NOMO-1 treated with dmso at 0.1 percent for 144 hours (cell line): ENCODE measurements at regions not wholly inside any gene's neighbourhood (a gene's known extent, or its start where the extent isn't known, plus 50 kb on each side); places are given as distances from the start of the nearest gene placed in this dataset.

Experiments
- DNase-seq: peaks from one replicate; lab custom pipeline; 2025; ENCODE audit not compliant: unreplicated experiment; lab: John Stamatoyannopoulos, UW

DNA sequence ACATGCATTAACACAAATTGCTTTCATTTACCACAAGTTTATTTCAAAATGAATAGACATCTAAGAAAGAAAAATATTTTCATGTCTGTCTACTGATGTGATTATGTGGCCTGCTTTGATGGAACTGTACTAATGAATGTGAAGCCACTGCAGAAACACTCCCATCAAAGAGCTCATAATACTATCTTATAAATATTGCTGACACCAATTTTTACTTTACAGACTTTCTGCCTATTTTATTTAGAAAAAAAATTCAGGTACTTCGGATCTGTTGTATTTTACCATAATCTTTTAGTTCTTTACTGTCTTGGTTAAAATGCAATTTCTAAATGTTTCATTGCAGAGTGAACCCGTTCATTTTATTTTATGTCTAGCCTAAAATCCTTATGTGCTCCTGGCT is 281.9 kb downstream of the ICE1 start:
- DNase-seq: no peak

DNA sequence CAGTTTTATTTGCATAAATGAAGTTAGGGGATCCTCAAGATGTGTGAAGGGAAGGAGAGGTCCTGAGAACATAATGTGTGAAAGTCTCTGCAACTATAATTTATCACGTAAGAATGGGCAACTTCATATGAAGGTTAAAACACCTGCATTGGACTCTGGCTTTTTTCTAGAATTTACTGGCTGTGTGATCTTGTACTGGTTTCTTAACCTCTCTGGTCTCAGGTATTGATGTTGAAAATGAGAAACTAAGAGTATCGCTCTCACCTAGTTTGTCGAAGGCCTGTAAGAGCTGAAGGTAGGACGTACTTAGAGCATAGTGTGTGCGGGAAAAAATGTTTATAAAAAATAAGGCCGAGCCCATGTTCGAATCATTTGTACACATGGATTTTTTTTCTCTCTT is 280.5 kb downstream of the ICE1 start:
- DNase-seq: no peak

DNA sequence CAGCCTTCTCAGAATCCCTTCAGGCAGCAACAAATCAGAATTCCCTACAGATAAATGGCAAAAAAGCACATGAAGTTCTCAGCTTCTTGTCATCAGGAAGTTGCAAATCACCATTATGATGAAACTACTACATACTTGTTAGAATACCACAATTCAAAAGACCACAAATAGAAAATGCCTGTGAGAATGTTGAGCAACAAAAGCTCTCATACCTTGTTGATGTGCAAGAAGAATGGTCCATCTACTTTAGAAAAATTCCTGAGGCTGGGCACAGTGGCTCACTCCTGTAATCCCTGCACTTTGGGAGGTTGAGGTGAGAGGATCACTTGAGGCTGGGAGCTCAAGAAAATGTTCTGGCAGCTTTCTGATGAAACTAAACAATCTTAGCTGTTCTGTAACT is 278.1 kb downstream of the ICE1 start:
- no peak for DNase-seq

DNA sequence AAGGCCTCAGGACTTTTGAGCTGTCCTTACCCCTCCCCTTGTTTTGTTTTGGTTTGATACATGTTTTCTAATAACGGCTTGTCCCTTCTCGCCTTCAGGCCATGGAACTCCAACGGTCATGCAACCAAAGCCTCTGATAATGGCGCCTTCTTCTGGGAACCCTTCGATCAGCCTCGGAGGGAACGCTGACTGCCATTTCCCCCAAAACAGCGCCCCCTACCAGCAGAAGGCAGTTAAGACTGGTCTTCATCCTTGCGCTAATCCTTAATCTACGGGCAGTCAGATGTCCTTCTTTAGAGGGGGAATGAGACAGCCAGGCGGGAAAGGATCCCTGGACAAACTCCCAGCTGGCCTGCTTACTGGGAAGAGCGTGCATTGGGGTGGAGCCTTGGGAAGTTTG is 276.6 kb downstream of the ICE1 start:
- no peak for DNase-seq

DNA sequence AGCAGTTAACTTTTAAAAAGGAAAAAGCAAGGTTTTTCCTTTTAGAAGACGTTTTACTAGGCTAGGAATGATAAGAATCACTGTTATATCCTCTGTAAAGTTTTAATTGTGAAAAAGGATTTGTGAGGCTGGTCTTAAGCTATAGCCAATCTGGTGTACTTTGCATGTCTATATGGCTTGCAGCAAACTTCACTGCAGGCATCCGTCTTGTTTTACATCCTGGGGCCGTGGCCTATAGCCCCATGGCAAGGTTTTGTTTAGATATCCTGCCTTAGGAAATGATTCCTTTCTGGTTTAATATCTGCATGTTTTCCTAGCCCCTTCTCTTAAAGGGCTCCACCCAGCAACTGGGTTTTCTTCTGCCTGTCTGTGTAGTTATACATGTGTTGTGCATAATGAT is 272.8 kb downstream of the ICE1 start:
- no peak for DNase-seq

DNA sequence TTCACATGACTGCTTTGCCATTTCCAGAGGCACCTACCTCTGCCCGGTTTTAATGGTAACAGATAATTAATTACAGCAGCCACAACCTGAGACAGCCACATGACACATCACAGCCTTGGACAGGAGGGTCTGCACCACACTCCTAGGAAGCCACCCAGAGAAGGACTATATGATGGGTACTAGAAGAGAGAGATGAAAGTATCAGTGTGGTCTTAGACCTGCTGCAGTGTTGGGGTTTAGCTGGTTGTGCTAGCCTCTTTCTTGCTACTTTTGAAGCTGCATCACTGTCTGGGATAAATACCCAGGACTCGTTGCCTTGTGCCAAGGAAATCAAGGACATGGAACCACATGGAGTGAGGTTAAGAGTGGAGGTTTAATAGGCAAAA is 266.4 kb downstream of the ICE1 start:
- DNase-seq: no peak

DNA sequence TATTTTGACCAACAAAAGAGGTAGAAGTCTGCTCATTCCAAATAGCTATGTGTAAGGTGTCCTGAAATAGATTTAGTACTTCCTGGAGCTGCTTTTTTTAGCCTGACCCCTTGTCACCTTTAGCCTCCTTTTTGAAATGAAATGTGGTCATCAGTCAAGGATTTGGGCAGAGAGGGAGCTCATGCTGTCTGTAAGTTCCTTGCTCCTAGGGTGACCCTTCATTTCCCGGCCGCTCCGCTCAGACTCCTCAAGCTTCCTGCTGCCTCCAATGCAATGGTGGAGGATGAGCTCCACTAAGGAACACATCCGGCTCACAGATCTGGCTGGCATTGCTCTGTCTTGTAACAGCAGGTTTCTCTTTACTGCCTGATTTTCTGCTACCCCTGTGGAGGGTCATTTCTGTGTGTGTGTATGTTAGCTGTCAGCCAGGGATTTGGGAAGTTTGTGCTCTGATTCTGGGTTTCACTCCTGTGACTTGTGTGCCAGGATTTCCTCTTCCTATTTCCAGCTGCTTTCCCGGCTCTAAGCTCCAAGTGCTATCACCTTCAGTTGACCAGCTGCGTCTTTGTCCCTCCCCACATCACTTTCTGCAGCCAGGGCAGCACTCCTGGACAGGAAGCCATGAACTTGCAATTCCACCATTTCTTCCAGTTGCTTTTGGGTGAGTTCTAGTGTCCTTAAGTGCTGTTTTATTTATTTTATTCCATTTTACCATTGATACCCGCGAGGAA is 265.9 kb downstream of the ICE1 start:
- no peak for DNase-seq

DNA sequence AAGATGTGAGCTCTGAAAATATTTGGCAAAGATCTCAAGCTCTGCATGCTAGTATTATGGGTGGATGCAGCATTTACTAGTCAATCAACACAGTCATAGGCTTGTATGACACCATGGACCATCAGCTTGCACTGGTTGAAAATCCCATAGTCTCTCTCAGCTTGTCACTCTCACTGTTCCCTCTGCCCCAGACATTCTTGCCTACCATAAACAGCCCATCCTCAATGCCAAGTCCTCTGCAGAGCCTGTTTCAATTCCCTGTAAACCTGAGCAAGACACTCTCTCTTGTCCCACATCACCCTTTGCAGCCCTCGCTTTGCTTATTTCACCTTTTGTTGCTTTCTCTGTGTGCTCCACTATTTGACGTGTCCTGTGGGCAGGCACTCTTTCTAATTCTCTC is 264.6 kb downstream of the ICE1 start:
- DNase-seq: no peak

DNA sequence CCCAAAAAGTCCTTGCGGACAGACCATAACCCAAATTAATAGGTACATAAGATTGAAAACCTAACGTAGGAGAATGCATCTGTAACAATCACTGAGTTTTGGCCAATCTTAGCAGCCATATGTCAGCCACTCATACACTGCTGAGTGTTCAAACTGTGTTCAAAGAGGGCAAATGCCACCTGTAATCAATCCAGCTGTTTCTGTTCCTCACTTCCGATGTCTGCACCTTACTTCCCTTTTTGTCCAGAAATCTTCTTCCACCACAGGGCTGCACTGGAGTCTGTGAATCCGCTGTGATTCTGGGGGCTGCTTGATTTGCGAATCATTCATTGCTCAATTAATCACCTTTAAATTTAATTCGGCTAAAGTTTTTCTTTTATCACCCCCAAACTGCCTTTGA is 263.9 kb downstream of the ICE1 start:
- no peak for DNase-seq

DNA sequence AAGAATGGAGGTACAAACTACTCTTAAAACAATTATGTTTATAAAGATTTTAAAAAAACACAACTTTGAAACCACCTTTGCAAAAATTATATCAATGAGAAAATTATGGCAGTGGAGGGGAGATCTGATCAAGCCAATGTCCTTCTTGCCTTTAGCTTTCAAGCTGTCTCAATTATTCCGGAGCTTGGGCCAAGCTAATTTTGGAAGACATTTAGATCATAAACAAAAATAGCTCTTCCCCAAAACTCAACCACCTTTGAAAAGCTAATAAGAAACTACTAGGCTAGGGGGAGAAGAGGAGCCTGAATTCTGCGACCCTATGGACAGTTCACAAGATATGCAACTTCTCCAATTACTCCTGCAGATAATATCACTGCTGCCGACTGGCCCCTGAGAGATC is 263.3 kb downstream of the ICE1 start:
- no peak for DNase-seq

DNA sequence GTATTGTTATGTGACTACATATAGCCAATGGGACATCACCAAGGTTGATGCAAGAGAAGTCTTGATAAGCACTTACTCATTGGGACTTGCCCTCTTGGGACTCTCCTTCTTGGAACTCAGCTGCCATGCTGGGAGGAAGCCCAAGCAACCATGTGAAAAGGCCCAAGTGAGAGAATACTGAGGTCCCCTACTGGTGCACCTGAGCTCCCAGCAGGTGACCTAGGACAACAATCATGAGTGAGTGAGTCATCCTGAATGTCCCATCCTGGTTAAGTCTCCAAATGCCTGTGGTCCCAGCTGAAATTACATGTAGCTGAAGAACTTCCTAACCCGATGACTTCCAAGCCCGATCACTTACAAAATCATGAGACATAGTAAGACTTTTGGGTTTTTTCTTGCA is 260.7 kb downstream of the ICE1 start:
- no peak for DNase-seq

DNA sequence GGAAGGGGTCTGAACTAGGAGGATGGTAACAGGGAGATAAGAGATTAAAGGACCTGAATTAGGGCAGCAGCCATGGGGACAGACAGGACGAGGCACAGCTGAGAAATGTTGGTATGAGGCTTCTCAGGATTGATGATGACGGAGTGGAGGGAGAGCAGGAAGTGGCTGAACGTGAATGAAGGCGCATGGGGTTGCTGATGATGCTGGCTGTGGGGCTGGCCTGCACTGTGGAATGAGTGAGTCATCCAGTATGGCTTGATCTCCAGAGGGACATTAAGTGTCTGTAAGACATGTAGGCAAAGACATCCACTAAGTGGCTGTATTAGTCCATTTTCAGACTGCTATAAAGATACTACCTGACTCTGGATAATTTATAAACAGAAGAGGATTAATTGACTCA is 256.4 kb downstream of the ICE1 start:
- no peak for DNase-seq

DNA sequence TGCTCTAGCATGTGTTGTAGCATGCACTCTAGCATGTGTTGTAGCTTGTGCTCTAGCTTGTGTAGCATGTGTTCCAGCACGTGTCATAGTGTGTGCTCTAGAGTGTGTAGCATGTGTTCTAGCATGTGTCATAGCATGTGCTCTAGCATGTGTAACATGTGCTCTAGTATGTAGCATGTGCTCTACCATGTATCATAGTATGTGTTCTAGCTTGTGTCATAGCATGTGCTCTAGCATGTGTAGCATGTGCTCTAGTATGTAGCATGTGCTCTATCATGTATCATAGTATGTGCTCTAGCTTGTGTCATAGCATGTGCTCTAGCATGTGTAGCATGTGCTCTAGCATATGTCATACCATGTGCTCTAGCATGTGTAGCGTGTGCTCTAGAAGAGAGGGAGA is 255.3 kb downstream of the ICE1 start:
- DNase-seq: no peak

DNA sequence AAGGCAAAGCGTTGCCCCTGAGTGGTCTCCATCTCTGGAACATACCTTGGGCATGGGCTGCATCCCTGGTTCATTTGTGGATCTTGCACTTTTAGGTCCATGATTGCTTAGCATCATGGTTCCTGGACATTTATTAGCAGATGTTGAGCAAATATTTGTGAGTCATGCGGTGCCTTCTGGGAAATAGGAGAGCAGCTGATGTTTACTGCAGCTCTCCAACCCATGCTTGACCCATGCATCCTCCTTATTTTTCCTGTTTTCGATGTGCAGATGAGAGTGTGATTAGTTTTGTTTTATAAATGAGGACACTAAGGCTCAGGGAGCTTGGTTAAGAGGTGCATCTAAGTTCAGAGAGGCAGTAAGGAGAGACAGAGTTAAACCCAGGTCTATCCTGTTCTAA is 253.7 kb downstream of the ICE1 start:
- no peak for DNase-seq

DNA sequence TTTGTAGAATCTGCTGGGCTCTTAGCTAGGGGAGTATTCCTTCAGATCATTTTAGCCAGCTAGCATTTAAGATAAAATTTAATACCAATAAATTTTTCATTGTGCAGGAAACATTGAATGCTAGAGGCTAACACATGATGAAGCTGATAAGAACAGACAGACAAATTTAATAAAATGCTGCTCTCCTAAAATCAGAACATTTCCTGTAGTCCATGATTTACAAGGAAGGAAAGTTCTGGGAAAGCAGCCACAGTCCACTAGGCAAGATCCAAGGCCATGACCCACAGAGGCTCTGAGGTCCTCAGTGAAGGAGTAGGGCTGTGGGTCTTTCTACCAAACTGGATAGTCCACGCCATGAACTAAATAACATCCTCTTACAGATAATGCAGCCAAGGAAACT is 253.0 kb downstream of the ICE1 start:
- DNase-seq: no peak

DNA sequence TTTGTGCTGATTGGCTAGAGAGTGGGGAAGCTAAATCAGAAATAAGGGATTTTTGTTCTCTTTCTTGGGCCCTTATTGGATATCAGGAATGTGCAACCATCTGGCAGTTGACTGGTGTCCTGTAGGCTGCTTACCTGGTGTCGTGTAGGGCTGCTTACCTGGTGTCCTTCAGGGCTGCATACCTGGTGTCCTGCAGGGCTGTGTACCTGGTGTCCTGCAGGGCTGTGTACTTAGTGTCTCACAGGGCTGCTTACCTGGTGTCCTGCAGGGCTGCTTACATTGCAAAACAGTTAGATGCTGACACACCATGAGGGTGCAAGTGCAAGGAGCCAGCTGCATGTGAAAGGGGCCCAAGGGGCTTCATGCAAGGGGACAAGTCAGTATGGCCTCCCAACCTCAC is 249.3 kb downstream of the ICE1 start:
- DNase-seq: no peak

DNA sequence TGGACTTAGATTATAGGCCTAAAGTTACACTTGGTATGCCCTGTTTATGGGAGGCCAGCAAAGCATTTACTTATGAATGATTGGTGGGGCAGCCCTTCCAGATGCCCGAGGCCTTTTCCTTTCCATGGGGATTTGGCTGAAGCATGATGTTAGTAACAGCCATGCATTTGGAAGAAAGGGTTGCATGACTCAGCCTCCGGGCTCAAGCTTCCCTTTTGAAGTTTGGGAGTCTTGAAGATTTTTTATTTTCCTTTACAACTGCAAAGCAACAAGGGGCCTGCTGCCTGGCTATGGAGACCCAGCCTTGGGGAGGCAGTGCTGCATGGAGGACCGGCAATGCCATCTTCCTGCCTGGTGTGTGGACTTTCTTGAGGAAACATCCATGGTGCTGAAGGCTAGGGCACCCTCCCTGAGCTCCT is 244.7 kb downstream of the ICE1 start:
- DNase-seq: no peak

DNA sequence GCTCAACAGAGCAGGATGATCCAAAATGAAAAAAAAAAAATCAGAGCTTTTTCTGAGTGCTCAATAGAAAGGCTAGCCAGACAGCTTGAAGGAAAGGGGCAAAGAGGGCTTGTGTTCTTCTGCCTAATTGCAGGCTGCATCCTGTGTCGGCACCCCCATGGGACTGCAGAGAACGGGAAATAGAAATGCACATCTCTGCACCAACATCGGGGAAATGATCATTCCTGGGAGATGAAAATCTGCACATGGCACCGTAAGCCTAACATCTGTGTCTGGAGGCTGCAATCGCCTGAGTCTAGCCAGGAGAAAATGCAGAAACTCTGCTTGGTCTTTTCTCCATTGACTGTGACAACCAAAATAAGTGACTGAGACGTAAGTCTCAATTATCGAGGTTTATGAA is 243.9 kb downstream of the ICE1 start:
- DNase-seq: no peak

DNA sequence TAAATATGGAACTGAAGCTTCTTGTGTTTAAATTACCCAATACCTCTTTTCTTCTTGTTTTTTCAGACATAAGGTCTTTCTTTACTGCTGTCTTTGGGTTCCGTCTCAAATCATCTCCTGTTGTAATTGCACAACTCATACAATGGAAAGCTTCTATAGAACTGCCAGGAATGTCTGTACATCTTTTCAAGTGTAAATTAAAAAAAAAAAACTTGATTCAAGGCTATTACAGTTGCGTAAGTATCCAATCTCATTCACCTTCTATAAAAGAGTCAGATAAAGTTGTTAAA is 243.5 kb downstream of the ICE1 start:
- DNase-seq: no peak

DNA sequence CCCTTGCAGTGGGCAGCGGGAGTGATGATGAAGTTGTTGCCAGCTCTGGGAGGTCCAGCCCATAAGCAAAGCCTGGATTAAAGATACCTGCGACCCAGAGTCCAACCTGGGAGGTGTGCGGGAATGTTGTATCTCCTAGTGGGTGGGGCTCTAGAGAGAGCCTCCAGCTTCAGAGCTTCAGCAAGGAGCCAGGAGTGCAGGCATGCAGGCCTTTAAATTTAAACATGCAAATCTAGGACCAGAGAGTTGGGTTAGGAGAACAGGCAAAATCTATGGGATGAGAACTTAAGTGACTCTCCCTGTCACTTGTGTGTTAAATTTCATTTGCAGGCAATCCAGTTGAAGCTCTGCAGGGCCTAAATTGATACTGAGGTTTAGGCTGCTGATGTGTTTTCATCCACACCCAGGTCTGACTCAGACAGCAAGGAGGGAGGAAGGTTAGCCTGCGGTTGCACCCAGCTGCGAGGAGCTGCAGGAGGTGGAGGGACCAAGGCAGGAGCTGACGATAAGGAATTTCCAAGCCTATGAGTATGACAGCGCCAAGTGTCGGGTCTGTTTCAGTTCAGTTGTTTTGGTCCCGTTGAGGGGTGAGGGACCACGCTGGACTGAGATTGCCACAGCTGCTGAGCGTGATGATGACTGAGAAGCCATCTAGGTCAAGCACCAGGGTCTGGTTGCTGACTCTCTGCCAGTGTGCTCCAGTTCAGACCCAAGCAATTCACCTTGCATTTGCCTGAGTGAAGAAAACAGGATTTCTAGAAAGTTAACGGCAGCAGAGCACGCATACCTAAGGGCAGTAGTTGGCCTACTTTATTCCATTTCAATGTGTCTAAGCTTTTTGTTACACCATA is 243.0 kb downstream of the ICE1 start:
- no peak for DNase-seq

DNA sequence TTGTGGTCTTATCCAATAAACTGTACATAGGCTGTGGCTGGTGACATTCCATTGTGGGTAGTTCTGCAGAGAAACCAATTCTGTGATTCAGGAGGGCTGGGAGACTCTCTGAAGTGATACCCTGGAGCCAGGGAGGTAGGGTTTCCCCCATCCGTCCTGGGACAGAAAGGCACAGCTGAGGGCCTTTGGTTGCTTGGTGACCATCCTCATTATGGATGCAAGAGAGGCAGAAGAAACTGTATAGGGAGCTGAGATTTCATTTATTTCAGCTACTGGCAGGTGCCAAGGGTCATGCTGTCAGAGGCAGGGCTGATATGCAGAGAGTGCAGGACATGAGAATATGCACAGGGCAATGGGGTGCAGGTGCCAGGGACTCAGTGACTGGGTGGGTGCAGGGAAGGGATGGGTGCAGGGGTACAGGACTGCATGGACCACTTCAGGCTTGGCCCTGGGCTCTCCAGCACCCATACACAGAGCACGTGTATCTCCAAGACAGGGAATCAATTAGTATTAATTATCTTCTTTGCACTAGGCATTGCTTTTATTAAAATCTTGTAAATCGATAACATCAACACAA is 236.5 kb downstream of the ICE1 start:
- DNase-seq: no peak

DNA sequence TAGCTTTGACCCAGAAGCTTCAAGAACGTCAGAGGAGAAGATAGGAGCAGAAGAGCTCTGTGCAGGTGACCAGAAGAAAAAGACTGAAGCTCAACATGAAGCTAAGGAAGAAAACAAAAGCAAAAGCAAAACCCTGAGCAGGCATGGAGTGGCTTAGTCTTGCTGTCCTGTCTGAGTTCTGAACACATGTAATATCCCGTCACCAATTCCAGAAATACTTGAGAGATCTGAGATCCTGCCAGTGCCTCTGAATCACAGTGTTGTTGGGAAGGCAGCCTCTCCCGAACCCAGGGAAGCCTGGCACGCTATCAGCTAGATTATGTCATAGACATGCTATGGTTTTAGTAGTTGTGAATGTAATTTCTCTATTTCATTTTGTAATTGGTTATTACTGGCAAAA is 235.7 kb downstream of the ICE1 start:
- no peak for DNase-seq

DNA sequence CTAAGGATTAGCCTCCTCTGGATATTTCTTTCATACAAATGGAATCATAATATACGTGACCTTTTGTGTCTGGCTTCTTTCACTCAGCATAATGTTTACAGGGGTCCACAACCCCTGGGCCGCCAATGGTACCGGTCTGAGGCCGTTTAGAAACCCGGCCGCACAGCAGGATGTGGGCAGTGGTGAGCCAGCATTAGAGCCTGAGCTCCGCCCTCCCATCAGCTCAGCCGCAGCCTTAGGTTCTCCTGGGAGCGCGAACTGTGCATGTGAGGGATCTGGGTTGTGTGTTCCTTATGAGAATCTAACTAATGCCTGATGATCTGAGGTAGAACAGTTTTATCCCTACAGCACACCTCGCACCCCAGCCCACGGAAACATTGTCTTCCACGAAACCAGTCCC is 229.7 kb downstream of the ICE1 start:
- DNase-seq: no peak
